ENCODE measurements at regions not wholly inside any gene's neighbourhood (a gene's known extent, or its start where the extent isn't known, plus 50 kb on each side); places are given as distances from the start of the nearest gene placed in this dataset.

GRCh38 chr15:70178335-70179084, 80.8 kb upstream of the TLE3 start:
- TF ChIP-seq CTCF (IDR thresholded peaks at IDR 0.05; ENCODE audit: insufficient read depth, low read length) (no peak), REST (IDR thresholded peaks at IDR 0.05; ENCODE audit: insufficient replicate concordance, low read depth) (no peak)
